Vagina (tissue), 2 donors: ENCODE measurements at regions not wholly inside any gene's neighbourhood (a gene's known extent, or its start where the extent isn't known, plus 50 kb on each side); places are given as distances from the start of the nearest gene placed in this dataset.

ENCODE experiments used
- POLR2A ChIP-seq, 2 donors: fragments of 450-650 bp; IDR thresholded peaks; one replicate each; pipeline ENCODE4 v1.6.1; 2017; ENCODE audit warnings: antibody characterized with exemption in 2 of 2, mild to moderate bottlenecking in 2 of 2, moderate library complexity in 2 of 2
- POLR2AphosphoS5 ChIP-seq, 2 donors: sonication (generic); formaldehyde crosslinking; IDR thresholded peaks; one replicate each; pipeline ENCODE4 v1.9.0; 2017; ENCODE audit warnings: antibody characterized with exemption in 2 of 2, mild to moderate bottlenecking in 2 of 2, low read depth in 1 of 2; ENCODE audit not compliant: insufficient read depth in 1 of 2
- TF ChIP-seq, protein P1 (sequence below), 3 experiments: fragments of 450-650 bp in 2 of 3; fragments of 200-600 bp in 1 of 3; sonication (generic) in 1 of 3; IDR thresholded peaks; one replicate each; pipeline ENCODE4 v1.5.1; 2017 to 2019; ENCODE audit warnings: antibody characterized with exemption in 3 of 3, mild to moderate bottlenecking in 2 of 3, moderate library complexity in 2 of 3

DNA sequence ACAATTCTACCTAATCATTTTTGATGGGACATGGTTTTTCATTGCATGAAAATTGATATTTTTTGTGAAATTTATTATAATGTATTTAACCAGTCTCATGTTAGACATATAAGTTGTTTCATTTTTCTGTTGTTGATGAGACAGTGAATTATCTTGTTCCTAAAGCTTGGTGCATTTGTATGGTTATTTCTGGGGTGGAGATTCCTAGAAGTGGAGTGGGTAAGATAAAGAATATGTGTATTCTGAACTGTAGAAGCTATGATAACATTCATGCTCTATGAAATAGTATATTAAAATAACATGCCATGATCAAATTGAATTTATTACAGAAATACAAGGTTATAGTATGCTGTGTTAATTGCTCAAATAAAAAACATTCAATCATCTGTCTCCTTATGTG is 69.2 kb downstream of the BOLA3 start:
- TF ChIP-seq, protein P1, sequence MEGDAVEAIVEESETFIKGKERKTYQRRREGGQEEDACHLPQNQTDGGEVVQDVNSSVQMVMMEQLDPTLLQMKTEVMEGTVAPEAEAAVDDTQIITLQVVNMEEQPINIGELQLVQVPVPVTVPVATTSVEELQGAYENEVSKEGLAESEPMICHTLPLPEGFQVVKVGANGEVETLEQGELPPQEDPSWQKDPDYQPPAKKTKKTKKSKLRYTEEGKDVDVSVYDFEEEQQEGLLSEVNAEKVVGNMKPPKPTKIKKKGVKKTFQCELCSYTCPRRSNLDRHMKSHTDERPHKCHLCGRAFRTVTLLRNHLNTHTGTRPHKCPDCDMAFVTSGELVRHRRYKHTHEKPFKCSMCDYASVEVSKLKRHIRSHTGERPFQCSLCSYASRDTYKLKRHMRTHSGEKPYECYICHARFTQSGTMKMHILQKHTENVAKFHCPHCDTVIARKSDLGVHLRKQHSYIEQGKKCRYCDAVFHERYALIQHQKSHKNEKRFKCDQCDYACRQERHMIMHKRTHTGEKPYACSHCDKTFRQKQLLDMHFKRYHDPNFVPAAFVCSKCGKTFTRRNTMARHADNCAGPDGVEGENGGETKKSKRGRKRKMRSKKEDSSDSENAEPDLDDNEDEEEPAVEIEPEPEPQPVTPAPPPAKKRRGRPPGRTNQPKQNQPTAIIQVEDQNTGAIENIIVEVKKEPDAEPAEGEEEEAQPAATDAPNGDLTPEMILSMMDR (IDR thresholded peaks at IDR 0.05) = no peak
- TF ChIP-seq POLR2A (IDR thresholded peaks at IDR 0.05) (no peak), POLR2AphosphoS5 (IDR thresholded peaks at IDR 0.05; ENCODE audit: insufficient read depth in 1 of 2, low read depth in 1 of 2) (no peak)
